ENCODE measurements at regions not wholly inside any gene's neighbourhood (a gene's known extent, or its start where the extent isn't known, plus 50 kb on each side); places are given as distances from the start of the nearest gene placed in this dataset.
"Not testable (repeated sequence)": the region's sequence is repeated elsewhere in the genome, so short reads cannot be mapped to it uniquely, and the experiment has no call there.

- H3K4me1 Mint-ChIP-seq (ENCODE audit: low read depth in 2 of 2); H3K27me3 Mint-ChIP-seq; H3K4me3 Mint-ChIP-seq; H3K27ac Mint-ChIP-seq; H3K36me3 Mint-ChIP-seq (ENCODE audit: insufficient read depth); DNase-seq; ATAC-seq (replicated peaks); H3K9me3 Mint-ChIP-seq: not testable (repeated sequence)
Measured at GRCh38 chr9:118695249-118695648, 674.0 kb downstream of the BRINP1 start.

GRCh38 chr9:118701985-118702384, 667.2 kb downstream of the BRINP1 start:
- Mint-ChIP-seq H3K27me3 (no peaks in the 10 kb centered on the region), H3K4me1 (ENCODE audit: low read depth in 2 of 2) (no peaks in the 10 kb centered on the region), H3K9me3 (peaks cover 5 to 7% of the 10 kb centered on the region in 2 donors), H3K27ac (no peak overlapping the region), H3K36me3 (ENCODE audit: insufficient read depth) (no peaks in the 10 kb centered on the region), H3K4me3 (no peak overlapping the region)
- no peak for ATAC-seq (replicated peaks)
- DNase-seq, result no peak

GRCh38 chr9:118711843-118712242, 657.4 kb downstream of the BRINP1 start:
- H3K4me1 Mint-ChIP-seq (ENCODE audit: low read depth in 2 of 2), result no peaks in the 10 kb centered on the region
- ATAC-seq (replicated peaks) (no peak), DNase-seq (no peak)
- H3K27me3 Mint-ChIP-seq, result no peaks in the 10 kb centered on the region
- H3K4me3 Mint-ChIP-seq, result no peak overlapping the region
- H3K9me3 Mint-ChIP-seq, result peaks cover 0 to 5% of the 10 kb centered on the region in 2 donors
- H3K36me3 Mint-ChIP-seq (ENCODE audit: insufficient read depth), result no peaks in the 10 kb centered on the region
- no peak overlapping the region for H3K27ac Mint-ChIP-seq

GRCh38 chr9:118721276-118721675, 648.0 kb downstream of the BRINP1 start:
- Mint-ChIP-seq H3K36me3 (ENCODE audit: insufficient read depth) (no peaks in the 10 kb centered on the region), H3K9me3 (peaks cover 5 to 8% of the 10 kb centered on the region in 2 donors), H3K27ac (no peak overlapping the region), H3K4me1 (ENCODE audit: low read depth in 2 of 2) (no peaks in the 10 kb centered on the region), H3K4me3 (no peak overlapping the region), H3K27me3 (no peaks in the 10 kb centered on the region)
- ATAC-seq (replicated peaks) (no peak), DNase-seq (no peak)

DNA sequence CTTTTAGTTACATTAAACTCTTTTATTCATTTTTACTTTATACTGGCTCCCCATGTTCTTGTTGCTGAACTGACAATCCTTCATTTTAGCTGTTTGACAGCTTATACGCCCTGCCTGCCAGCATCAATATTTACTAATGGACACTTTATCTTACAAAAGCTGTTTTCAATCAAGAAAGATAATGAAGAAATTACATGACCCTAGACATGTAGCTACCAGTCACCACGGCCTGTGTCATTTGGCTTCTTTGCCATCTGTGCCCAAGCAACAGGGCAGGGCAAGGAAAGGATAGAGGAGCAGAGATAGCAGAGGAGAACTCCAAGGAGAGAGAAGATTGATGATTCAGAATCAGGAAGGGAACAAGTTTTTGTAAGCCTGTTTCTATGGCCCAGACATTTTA, 647.3 kb downstream of the BRINP1 start:
- ATAC-seq (replicated peaks) (no peak), DNase-seq (no peak)
- Mint-ChIP-seq H3K4me3 (no peak overlapping the region), H3K27ac (no peak overlapping the region), H3K27me3 (no peaks in the 10 kb centered on the region), H3K4me1 (ENCODE audit: low read depth in 2 of 2) (no peaks in the 10 kb centered on the region), H3K36me3 (ENCODE audit: insufficient read depth) (no peaks in the 10 kb centered on the region), H3K9me3 (peaks cover 5 to 8% of the 10 kb centered on the region in 2 donors)

- H3K36me3 Mint-ChIP-seq (ENCODE audit: insufficient read depth), result no peaks in the 10 kb centered on the region
- H3K4me1 Mint-ChIP-seq (ENCODE audit: low read depth in 2 of 2), result no peaks in the 10 kb centered on the region
- H3K27ac Mint-ChIP-seq, result no peak overlapping the region
- H3K4me3 Mint-ChIP-seq, result no peak overlapping the region
- DNase-seq, result no peak
- no peaks in the 10 kb centered on the region for H3K27me3 Mint-ChIP-seq
- peaks cover 10 to 13% of the 10 kb centered on the region in 2 donors for H3K9me3 Mint-ChIP-seq
- no peak for ATAC-seq (replicated peaks)
Measured at GRCh38 chr9:118729981-118730380, 639.3 kb downstream of the BRINP1 start.

- H3K27ac Mint-ChIP-seq, result no peak overlapping the region
- H3K9me3 Mint-ChIP-seq, result peaks cover 14 to 15% of the 10 kb centered on the region in 2 donors
- no peak for DNase-seq
- no peak for ATAC-seq (replicated peaks)
- H3K27me3 Mint-ChIP-seq, result no peaks in the 10 kb centered on the region
- H3K4me1 Mint-ChIP-seq (ENCODE audit: low read depth in 2 of 2), result no peaks in the 10 kb centered on the region
- no peak overlapping the region for H3K4me3 Mint-ChIP-seq
- no peaks in the 10 kb centered on the region for H3K36me3 Mint-ChIP-seq (ENCODE audit: insufficient read depth)
Measured at GRCh38 chr9:118732998-118733397, 636.2 kb downstream of the BRINP1 start.

GRCh38 chr9:118734696-118735095, 634.5 kb downstream of the BRINP1 start:
- H3K27me3 Mint-ChIP-seq, result no peaks in the 10 kb centered on the region
- ATAC-seq (replicated peaks) (no peak), DNase-seq (no peak)
- H3K36me3 Mint-ChIP-seq (ENCODE audit: insufficient read depth), result no peaks in the 10 kb centered on the region
- H3K4me3 Mint-ChIP-seq, result no peak overlapping the region
- no peaks in the 10 kb centered on the region for H3K4me1 Mint-ChIP-seq (ENCODE audit: low read depth in 2 of 2)
- H3K27ac Mint-ChIP-seq, result no peak overlapping the region
- peaks cover 12 to 15% of the 10 kb centered on the region in 2 donors for H3K9me3 Mint-ChIP-seq

DNA sequence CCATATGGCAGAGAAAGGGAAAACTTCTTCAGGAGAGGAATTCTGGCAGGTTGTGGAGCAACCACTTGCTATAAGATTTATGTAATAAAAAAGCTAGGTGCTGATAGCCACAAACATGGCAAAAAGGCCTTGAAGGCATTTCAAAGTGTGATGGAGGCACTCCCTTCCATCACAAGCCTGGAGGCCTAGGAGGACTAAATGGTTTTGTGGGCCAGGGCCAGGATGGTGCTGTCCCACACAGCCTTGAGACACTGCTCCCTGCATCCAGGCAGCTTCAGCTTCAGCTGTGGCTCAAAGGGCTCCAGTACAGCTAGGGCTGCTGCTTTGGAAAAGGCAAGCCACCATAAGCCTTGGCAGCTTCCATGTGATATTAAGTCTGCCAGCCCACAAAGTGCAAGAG, 632.8 kb downstream of the BRINP1 start:
- H3K36me3 Mint-ChIP-seq (ENCODE audit: insufficient read depth), result no peaks in the 10 kb centered on the region
- H3K27ac Mint-ChIP-seq, result no peak overlapping the region
- no peaks in the 10 kb centered on the region for H3K4me1 Mint-ChIP-seq (ENCODE audit: low read depth in 2 of 2)
- peaks cover 12 to 15% of the 10 kb centered on the region in 2 donors for H3K9me3 Mint-ChIP-seq
- H3K4me3 Mint-ChIP-seq, result no peak overlapping the region
- ATAC-seq (replicated peaks) (no peak), DNase-seq (no peak)
- no peaks in the 10 kb centered on the region for H3K27me3 Mint-ChIP-seq

- Mint-ChIP-seq H3K9me3 (peaks cover 3 to 5% of the 10 kb centered on the region in 2 donors), H3K27me3 (no peaks in the 10 kb centered on the region), H3K36me3 (ENCODE audit: insufficient read depth) (no peaks in the 10 kb centered on the region)
Measured at GRCh38 chr9:118751077-118751847, 618.0 kb downstream of the BRINP1 start.

GRCh38 chr9:118751848-118752223, 617.4 kb downstream of the BRINP1 start:
- no peak overlapping the region for H3K4me3 Mint-ChIP-seq
- H3K27ac Mint-ChIP-seq, result no peak overlapping the region
- H3K9me3 Mint-ChIP-seq, result peaks cover 3 to 7% of the 10 kb centered on the region in 2 donors
- H3K4me1 Mint-ChIP-seq (ENCODE audit: low read depth in 2 of 2), result no peaks in the 10 kb centered on the region
- H3K27me3 Mint-ChIP-seq, result no peaks in the 10 kb centered on the region
- no peak for ATAC-seq (replicated peaks)
- DNase-seq, result no peak
- H3K36me3 Mint-ChIP-seq (ENCODE audit: insufficient read depth), result no peaks in the 10 kb centered on the region

More at GRCh38 chr9:118751077-118751847, 618.0 kb downstream of the BRINP1 start:
- Mint-ChIP-seq H3K4me1 (ENCODE audit: low read depth in 2 of 2) (no peaks in the 10 kb centered on the region), H3K4me3 (no peak overlapping the region), H3K27ac (no peak overlapping the region)
- ATAC-seq (replicated peaks) (no peak), DNase-seq (no peak)

DNA sequence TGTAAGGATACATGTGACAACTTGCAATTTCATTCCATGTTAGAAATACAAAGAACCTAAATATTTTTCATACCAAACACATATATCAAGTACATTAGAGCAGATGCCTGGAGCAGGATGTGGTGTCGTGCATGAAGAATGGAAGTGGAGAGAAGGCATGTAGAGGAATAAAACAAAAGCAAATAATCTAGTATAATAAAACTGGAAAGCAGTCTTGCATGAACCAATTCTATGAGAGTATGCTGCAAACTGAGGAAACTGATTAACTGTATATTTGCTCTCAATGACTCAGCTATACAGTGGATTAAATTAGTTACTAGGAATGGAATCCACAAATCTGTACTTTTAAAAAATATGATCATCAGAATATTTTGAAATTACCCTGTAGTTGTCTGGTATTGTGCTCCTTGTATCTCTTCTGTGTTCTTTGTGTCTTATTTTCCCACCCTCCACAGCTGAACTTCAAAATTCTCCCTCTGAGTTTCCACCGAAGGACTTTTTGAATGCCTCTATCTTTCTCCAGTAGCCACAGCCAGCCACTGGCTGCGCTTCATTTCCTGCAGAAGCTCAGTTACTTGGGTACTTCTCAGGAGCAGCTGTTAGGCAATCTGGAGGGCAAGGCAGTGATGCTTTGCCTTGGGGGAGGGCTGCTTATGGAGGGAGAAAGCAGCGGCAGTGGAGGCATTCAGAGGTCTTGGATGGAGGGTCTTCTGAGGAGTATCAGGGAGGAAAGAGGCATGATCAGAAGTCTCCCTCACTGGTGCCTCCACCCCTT, 608.0 kb downstream of the BRINP1 start:
- H3K9me3 Mint-ChIP-seq, result peaks cover 8 to 10% of the 10 kb centered on the region in 2 donors
- no peak for ATAC-seq (replicated peaks)
- no peak for DNase-seq
- no peaks in the 10 kb centered on the region for H3K36me3 Mint-ChIP-seq (ENCODE audit: insufficient read depth)
- H3K27ac Mint-ChIP-seq, result no peak overlapping the region
- no peaks in the 10 kb centered on the region for H3K4me1 Mint-ChIP-seq (ENCODE audit: low read depth in 2 of 2)
- H3K4me3 Mint-ChIP-seq, result no peak overlapping the region
- no peaks in the 10 kb centered on the region for H3K27me3 Mint-ChIP-seq

- Mint-ChIP-seq H3K9me3 (peaks cover 0 to 11% of the 10 kb centered on the region in 2 donors), H3K4me1 (ENCODE audit: low read depth in 2 of 2) (no peaks in the 10 kb centered on the region), H3K27me3 (no peaks in the 10 kb centered on the region), H3K36me3 (ENCODE audit: insufficient read depth) (no peaks in the 10 kb centered on the region), H3K4me3 (no peak overlapping the region), H3K27ac (no peak overlapping the region)
- ATAC-seq (replicated peaks) (no peak), DNase-seq (no peak)
Measured at GRCh38 chr9:118767571-118767970, 601.7 kb downstream of the BRINP1 start.

All from effector memory CD8-positive, alpha-beta T cell (primary cell).